BJ (cell line): ENCODE measurements at regions not wholly inside any gene's neighbourhood (a gene's known extent, or its start where the extent isn't known, plus 50 kb on each side); places are given as distances from the start of the nearest gene placed in this dataset.

ENCODE experiments used
- CTCF ChIA-PET: fragments of 350-600 bp; formaldehyde crosslinking; extraction: SDS; loops from one replicate; lab custom pipeline; 2021; ENCODE audit warnings: antibody characterized with exemption, inconsistent platforms; lab: Yijun Ruan, JAX
- POLR2A ChIA-PET: fragments of 300-600 bp; sonication (Branson Sonifier 250); formaldehyde crosslinking; extraction: SDS; loops from one replicate; lab custom pipeline; 2021; ENCODE audit warnings: antibody characterized with exemption; lab: Charles Lee
- DNase-seq: peaks from one replicate; pipeline ENCODE4 v3.0.0-alpha.2; 2011; ENCODE audit warnings: low read depth
- H3K27me3 ChIP-seq: 2 replicates; pipeline ENCODE4 v1.6.0; 2011; ENCODE audit warnings: low read length; ENCODE audit not compliant: control insufficient read depth, insufficient read depth
- H3K36me3 ChIP-seq: 2 replicates; pipeline ENCODE4 v1.5.1; 2011; ENCODE audit warnings: low read length; ENCODE audit not compliant: control insufficient read depth, insufficient read depth
- H3K4me3 ChIP-seq: 2 replicates; pipeline ENCODE4 v1.5.1; 2011; ENCODE audit warnings: low read depth, mild to moderate bottlenecking, control low read depth, low read length
- TF ChIP-seq, protein P1 (sequence below): IDR thresholded peaks from 2 replicates; pipeline ENCODE4 v1.5.1; 2011; ENCODE audit warnings: low read depth, mild to moderate bottlenecking, control low read depth, inconsistent platforms, low read length, moderate library complexity; ENCODE audit not compliant: insufficient read depth

DNA sequence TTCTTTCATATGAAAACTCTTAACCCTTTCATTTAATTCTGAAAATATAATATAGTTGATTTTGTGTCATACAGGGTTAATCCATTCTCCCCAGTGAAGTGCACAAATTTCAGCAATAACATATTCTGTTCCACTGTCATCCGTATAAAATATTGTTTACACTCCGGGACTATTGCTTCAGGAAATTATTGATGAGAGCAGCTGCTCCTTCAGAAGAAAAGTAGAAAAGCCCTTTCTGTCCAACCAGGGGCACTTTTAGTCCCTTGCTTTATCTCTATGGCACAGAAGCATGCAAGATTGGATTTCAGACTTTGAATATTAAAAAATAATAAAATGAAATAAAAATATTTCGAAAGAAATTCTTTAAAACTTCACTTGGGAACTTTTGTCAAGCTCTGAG lies 535.7 kb upstream of the SLC39A10 start:
- Histone ChIP-seq H3K36me3 (no peaks in the 10 kb centered on the region), H3K27me3 (no peaks in the 10 kb centered on the region), H3K4me3 (no peak overlapping the region)
- TF ChIP-seq, protein P1, sequence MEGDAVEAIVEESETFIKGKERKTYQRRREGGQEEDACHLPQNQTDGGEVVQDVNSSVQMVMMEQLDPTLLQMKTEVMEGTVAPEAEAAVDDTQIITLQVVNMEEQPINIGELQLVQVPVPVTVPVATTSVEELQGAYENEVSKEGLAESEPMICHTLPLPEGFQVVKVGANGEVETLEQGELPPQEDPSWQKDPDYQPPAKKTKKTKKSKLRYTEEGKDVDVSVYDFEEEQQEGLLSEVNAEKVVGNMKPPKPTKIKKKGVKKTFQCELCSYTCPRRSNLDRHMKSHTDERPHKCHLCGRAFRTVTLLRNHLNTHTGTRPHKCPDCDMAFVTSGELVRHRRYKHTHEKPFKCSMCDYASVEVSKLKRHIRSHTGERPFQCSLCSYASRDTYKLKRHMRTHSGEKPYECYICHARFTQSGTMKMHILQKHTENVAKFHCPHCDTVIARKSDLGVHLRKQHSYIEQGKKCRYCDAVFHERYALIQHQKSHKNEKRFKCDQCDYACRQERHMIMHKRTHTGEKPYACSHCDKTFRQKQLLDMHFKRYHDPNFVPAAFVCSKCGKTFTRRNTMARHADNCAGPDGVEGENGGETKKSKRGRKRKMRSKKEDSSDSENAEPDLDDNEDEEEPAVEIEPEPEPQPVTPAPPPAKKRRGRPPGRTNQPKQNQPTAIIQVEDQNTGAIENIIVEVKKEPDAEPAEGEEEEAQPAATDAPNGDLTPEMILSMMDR, result no peak
- CTCF ChIA-PET, result no interaction called here
- POLR2A ChIA-PET, result no interaction called here
- DNase-seq, result no peak

DNA sequence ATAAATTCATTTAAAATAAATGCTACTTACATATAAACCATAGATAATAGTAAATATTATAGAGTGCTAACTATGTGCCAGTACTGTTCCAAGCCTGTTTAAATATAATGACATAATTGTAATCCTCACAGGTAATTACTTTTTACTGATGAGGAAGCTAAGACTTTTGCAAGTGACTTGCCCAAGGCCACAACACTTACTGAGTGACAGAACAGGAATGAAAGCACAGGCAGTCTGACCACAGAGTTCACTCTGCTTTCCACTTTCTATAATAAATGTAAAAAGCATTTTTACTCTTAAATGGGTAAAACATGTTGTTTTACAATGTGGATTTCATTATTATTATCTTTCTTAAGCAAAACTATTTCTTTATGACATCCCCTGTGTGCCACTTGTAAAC lies 537.8 kb upstream of the SLC39A10 start:
- CTCF ChIA-PET, result no interaction called here
- TF ChIP-seq, protein P1, result no peak
- Histone ChIP-seq H3K27me3 (no peaks in the 10 kb centered on the region), H3K36me3 (no peaks in the 10 kb centered on the region), H3K4me3 (no peak overlapping the region)
- POLR2A ChIA-PET, result no interaction called here
- no peak for DNase-seq

DNA sequence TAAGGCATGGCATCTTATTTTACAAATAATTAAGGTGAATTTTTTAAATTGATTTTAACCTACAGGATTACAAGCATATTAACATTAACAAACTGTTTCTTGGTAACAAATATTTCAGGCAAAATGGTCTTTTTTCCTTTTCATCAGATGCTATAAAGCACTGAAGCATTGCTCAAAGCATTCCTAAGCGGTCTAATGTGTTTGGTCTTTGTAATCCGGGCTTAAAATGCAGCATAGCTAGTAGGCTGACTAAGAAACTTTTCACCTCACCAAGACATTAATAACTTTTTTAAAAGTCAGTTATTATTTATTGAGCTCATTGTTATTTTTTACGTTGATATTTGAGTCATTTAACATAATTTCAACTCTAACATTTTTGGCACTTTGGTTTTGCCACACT lies 538.8 kb upstream of the SLC39A10 start:
- DNase-seq, result no peak
- Histone ChIP-seq H3K36me3 (no peaks in the 10 kb centered on the region), H3K4me3 (no peak overlapping the region), H3K27me3 (no peaks in the 10 kb centered on the region)
- CTCF ChIA-PET, result no interaction called here
- TF ChIP-seq, protein P1, result no peak
- POLR2A ChIA-PET, result no interaction called here

DNA sequence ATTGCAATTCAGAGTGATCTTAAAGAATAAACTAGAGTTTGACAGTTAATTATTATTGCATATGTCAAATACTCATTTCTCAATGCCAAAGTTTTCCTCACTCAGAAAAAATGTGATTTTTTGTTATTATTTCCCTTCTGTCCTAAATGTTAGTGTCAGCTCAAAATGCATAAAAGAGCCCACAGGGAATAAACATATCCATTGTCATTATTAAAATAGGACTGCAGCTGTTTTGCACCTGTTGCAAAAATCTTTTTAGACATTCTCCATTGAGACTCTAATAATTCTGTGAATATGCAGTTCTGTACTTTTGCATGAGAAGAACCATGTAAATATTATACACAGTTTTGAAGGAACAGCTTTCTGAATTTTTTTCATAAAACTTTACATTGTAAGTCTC lies 540.0 kb upstream of the SLC39A10 start:
- DNase-seq, result no peak
- no peaks in the 10 kb centered on the region for H3K27me3 ChIP-seq
- H3K36me3 ChIP-seq, result no peaks in the 10 kb centered on the region
- ChIA-PET CTCF (no interaction called here), POLR2A (no interaction called here)
- TF ChIP-seq, protein P1, result no peak
- H3K4me3 ChIP-seq, result no peak overlapping the region

DNA sequence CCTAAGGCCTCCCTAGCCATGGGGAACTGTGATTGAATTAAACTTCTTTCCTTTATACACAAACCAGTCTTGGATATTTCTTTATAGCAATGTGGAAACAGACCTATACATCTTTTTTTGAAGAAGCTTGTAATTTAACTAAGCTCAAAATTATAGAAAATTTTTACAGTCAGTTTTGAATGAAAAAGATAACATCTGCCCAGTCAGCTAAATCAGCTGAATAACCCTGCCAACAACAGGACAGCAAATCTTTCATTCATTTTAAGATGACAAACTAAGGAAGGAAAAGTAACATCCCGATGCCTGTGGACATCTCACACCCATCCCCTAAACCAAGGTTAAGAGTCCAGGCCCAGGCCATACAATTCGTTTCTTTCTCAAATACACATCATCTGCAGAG lies 541.3 kb upstream of the SLC39A10 start:
- Histone ChIP-seq H3K4me3 (no peak overlapping the region), H3K27me3 (no peaks in the 10 kb centered on the region), H3K36me3 (no peaks in the 10 kb centered on the region)
- TF ChIP-seq, protein P1, result no peak
- CTCF ChIA-PET, result no interaction called here
- DNase-seq, result no peak
- POLR2A ChIA-PET, result no interaction called here
